HEK293T (cell line): ENCODE measurements at regions not wholly inside any gene's neighbourhood (a gene's known extent, or its start where the extent isn't known, plus 50 kb on each side); places are given as distances from the start of the nearest gene placed in this dataset.

Experiments used
- CTCF ChIA-PET: fragments of 350-600 bp; formaldehyde crosslinking; extraction: SDS; loops from one replicate; lab custom pipeline; 2021; ENCODE audit warnings: antibody characterized with exemption, inconsistent platforms; lab: Yijun Ruan, JAX
- POLR2A ChIA-PET: fragments of 350-600 bp; formaldehyde crosslinking; extraction: SDS; loops from one replicate; lab custom pipeline; 2020; ENCODE audit warnings: antibody characterized with exemption, inconsistent platforms; lab: Yijun Ruan, JAX
- DNase-seq: peaks from one replicate; pipeline ENCODE4 v3.0.0; 2012; ENCODE audit warnings: mixed read lengths; ENCODE audit errors: extremely low spot score
- ARNT ChIP-seq: fragments of 450-650 bp; IDR thresholded peaks from 2 replicates; pipeline ENCODE4 v1.6.1; 2017; ENCODE audit warnings: mild to moderate bottlenecking
- BHLHE40 ChIP-seq: fragments of 450-650 bp; IDR thresholded peaks from 2 replicates; pipeline ENCODE4 v1.6.1; 2016; ENCODE audit warnings: mild to moderate bottlenecking, moderate library complexity, borderline replicate concordance
- CTBP1 ChIP-seq: fragments of 450-650 bp; IDR thresholded peaks from 2 replicates; pipeline ENCODE4 v1.6.1; 2016; ENCODE audit warnings: borderline replicate concordance
- ELF4 ChIP-seq: fragments of 450-650 bp; IDR thresholded peaks from 2 replicates; pipeline ENCODE4 v1.6.1; 2017; ENCODE audit warnings: antibody characterized with exemption
- FOXA1 ChIP-seq: fragments of 450-650 bp; IDR thresholded peaks from 2 replicates; pipeline ENCODE4 v1.6.1; 2016; ENCODE audit warnings: mild to moderate bottlenecking
- FOXK2 ChIP-seq: fragments of 450-650 bp; IDR thresholded peaks from 2 replicates; pipeline ENCODE4 v1.6.1; 2016; ENCODE audit warnings: mild to moderate bottlenecking
- FOXM1 ChIP-seq: fragments of 450-650 bp; IDR thresholded peaks from 2 replicates; pipeline ENCODE4 v1.6.1; 2017; ENCODE audit warnings: mild to moderate bottlenecking, borderline replicate concordance
- HDGF ChIP-seq: fragments of 450-650 bp; IDR thresholded peaks from 2 replicates; pipeline ENCODE4 v1.6.1; 2017; ENCODE audit warnings: antibody characterized with exemption, borderline replicate concordance
- L3MBTL2 ChIP-seq: fragments of 450-650 bp; conservative IDR thresholded peaks from 2 replicates; pipeline ENCODE4 v1.6.1; 2016; ENCODE audit warnings: mild to moderate bottlenecking
- LEF1 ChIP-seq: fragments of 450-650 bp; IDR thresholded peaks from 2 replicates; pipeline ENCODE4 v1.6.1; 2017; ENCODE audit warnings: mild to moderate bottlenecking, borderline replicate concordance
- NFRKB ChIP-seq: fragments of 450-650 bp; IDR thresholded peaks from 2 replicates; pipeline ENCODE4 v1.6.1; 2016; ENCODE audit warnings: mild to moderate bottlenecking, moderate library complexity
- PKNOX1 ChIP-seq: fragments of 450-650 bp; IDR thresholded peaks from 2 replicates; pipeline ENCODE4 v1.6.1; 2016
- SP1 ChIP-seq: fragments of 450-650 bp; IDR thresholded peaks from 2 replicates; pipeline ENCODE4 v1.6.1; 2017
- SUZ12 ChIP-seq: fragments of 450-650 bp; IDR thresholded peaks from 2 replicates; pipeline ENCODE4 v1.6.1; 2016; ENCODE audit warnings: mild to moderate bottlenecking
- TARDBP ChIP-seq: fragments of 450-650 bp; IDR thresholded peaks from 2 replicates; pipeline ENCODE4 v1.6.1; 2016
- ZNF384 ChIP-seq: fragments of 450-650 bp; IDR thresholded peaks from 2 replicates; pipeline ENCODE4 v1.6.1; 2016

GRCh38 chr7:371119-371778 lies 81.3 kb downstream of the FOXL3 start:
- TF ChIP-seq CTBP1: no peak
- TF ChIP-seq ELF4: no peak
- TF ChIP-seq ARNT: no peak
- no peak for TF ChIP-seq BHLHE40
- no peak for TF ChIP-seq PKNOX1
- no peak for TF ChIP-seq SP1
- TF ChIP-seq L3MBTL2: no peak
- no peak for TF ChIP-seq NFRKB
- no peak for TF ChIP-seq TARDBP
- TF ChIP-seq LEF1: no peak
- TF ChIP-seq FOXM1: no peak
- no peak for TF ChIP-seq FOXK2
- no peak for TF ChIP-seq FOXA1
- TF ChIP-seq ZNF384: no peak
- TF ChIP-seq HDGF: no peak
- no peak for TF ChIP-seq SUZ12
- DNase-seq: peak; percentile 50
- CTCF ChIA-PET: interaction anchor here (0.6 kb wide), 1 partner anchor 38 kb away, joined by 3 read pairs; no protein-coding TSS in a partner anchor
- POLR2A ChIA-PET: no interaction called here

GRCh38 chr7:371779-372545 lies 82.0 kb downstream of the FOXL3 start:
- POLR2A ChIA-PET: no interaction called here
- CTCF ChIA-PET: interaction anchor here (0.6 kb wide), 1 partner anchor 39 kb away, joined by 3 read pairs; no protein-coding TSS in a partner anchor
- TF ChIP-seq TARDBP: no peak
- no peak for TF ChIP-seq FOXA1
- TF ChIP-seq ARNT: no peak
- peak; percentile 21 for DNase-seq

GRCh38 chr7:372546-372931 lies 82.6 kb downstream of the FOXL3 start:
- ChIA-PET CTCF (no interaction called here), POLR2A (no interaction called here)
- no peak for DNase-seq
- TF ChIP-seq ARNT (no peak), FOXM1 (no peak), NFRKB (no peak), LEF1 (no peak), FOXK2 (no peak), L3MBTL2 (no peak)

GRCh38 chr7:372932-373791 lies 83.2 kb downstream of the FOXL3 start:
- CTCF ChIA-PET: no interaction called here
- TF ChIP-seq FOXA1: no peak
- TF ChIP-seq FOXM1: no peak
- TF ChIP-seq SP1: no peak
- no peak for TF ChIP-seq HDGF
- TF ChIP-seq L3MBTL2: no peak
- no peak for TF ChIP-seq ZNF384
- TF ChIP-seq NFRKB: no peak
- TF ChIP-seq BHLHE40: no peak
- TF ChIP-seq SUZ12: no peak
- TF ChIP-seq ARNT: no peak
- TF ChIP-seq CTBP1: no peak
- TF ChIP-seq PKNOX1: no peak
- TF ChIP-seq TARDBP: no peak
- TF ChIP-seq LEF1: no peak
- TF ChIP-seq ELF4: no peak
- TF ChIP-seq FOXK2: no peak
- POLR2A ChIA-PET: no interaction called here
- DNase-seq: no peak

- CTCF ChIA-PET: no interaction called here
- TF ChIP-seq ARNT (no peak), FOXA1 (no peak), SP1 (no peak), L3MBTL2 (no peak), LEF1 (no peak)
- POLR2A ChIA-PET: no interaction called here
- no peak for DNase-seq
Observed at GRCh38 chr7:373818-374705, 84.1 kb downstream of the FOXL3 start.
